SU-DHL-6 (cell line): ENCODE measurements at regions not wholly inside any gene's neighbourhood (a gene's known extent, or its start where the extent isn't known, plus 50 kb on each side); places are given as distances from the start of the nearest gene placed in this dataset.

Experiments
- EZH2phosphoT487 ChIP-seq: fragments of 200-600 bp; sonication (generic), shearing (Covaris generic); conservative IDR thresholded peaks from 2 replicates; pipeline ENCODE4 v1.6.1; 2018; ENCODE audit warnings: mild to moderate bottlenecking, antibody characterized with exemption, low read length, moderate library complexity, mixed read lengths
- TF ChIP-seq, protein P1 (sequence below): fragments of 200-600 bp; sonication (generic); IDR thresholded peaks from one replicate; pipeline ENCODE4 v1.5.1; 2017; ENCODE audit warnings: antibody characterized with exemption, mild to moderate bottlenecking, low read length, moderate library complexity; ENCODE audit not compliant: insufficient read depth, poor library complexity, severe bottlenecking

DNA sequence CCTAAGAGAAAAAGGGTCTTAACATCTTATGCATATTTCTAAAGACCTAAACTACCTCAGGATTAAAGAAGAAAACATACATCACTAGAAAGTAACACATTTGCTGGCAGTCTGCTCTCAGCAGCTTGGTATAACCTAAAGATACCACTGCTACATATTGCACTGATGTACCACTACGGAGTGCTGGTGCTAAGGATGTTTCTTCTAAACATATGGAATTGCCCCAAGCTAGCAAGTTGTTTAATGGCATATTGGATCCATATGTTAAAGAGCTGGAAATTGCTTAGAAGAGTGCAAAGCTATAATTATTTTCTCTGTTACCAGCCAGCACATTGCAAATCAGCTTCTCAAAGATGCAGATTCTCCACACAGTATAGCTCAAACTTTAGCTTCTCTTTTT is 436.5 kb upstream of the GALNTL6 start:
- no peak for TF ChIP-seq EZH2phosphoT487
- TF ChIP-seq, protein P1, sequence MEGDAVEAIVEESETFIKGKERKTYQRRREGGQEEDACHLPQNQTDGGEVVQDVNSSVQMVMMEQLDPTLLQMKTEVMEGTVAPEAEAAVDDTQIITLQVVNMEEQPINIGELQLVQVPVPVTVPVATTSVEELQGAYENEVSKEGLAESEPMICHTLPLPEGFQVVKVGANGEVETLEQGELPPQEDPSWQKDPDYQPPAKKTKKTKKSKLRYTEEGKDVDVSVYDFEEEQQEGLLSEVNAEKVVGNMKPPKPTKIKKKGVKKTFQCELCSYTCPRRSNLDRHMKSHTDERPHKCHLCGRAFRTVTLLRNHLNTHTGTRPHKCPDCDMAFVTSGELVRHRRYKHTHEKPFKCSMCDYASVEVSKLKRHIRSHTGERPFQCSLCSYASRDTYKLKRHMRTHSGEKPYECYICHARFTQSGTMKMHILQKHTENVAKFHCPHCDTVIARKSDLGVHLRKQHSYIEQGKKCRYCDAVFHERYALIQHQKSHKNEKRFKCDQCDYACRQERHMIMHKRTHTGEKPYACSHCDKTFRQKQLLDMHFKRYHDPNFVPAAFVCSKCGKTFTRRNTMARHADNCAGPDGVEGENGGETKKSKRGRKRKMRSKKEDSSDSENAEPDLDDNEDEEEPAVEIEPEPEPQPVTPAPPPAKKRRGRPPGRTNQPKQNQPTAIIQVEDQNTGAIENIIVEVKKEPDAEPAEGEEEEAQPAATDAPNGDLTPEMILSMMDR: no peak
